ENCODE measurements at regions not wholly inside any gene's neighbourhood (a gene's known extent, or its start where the extent isn't known, plus 50 kb on each side); places are given as distances from the start of the nearest gene placed in this dataset.

GRCh38 chr4:57425610-57426009, 315.4 kb upstream of the IGFBP7 start:
- TF ChIP-seq CTCF (IDR thresholded peaks at IDR 0.05): no peak
- TF ChIP-seq POLR2A (IDR thresholded peaks at IDR 0.05): no peak
- TF ChIP-seq EP300 (IDR thresholded peaks at IDR 0.05; ENCODE audit: low read depth): no peak
- no peak for TF ChIP-seq POLR2AphosphoS5 (IDR thresholded peaks at IDR 0.05)

Data from transverse colon (tissue), 4 donors.